Suprapubic skin (tissue), 4 donors: ENCODE measurements at regions not wholly inside any gene's neighbourhood (a gene's known extent, or its start where the extent isn't known, plus 50 kb on each side); places are given as distances from the start of the nearest gene placed in this dataset.

Source experiments
- DNase-seq, 2 donors: peaks; one replicate each; pipeline ENCODE4 v3.0.0-alpha.2; 2019; ENCODE audit warnings: low spot score in 2 of 2
- H3K27ac ChIP-seq: fragments of 200-600 bp; sonication (generic); one replicate; pipeline ENCODE4 v1.5.1; 2019
- H3K27me3 ChIP-seq: fragments of 200-600 bp; sonication (generic); one replicate; pipeline ENCODE4 v1.5.1; 2019
- H3K36me3 ChIP-seq: fragments of 200-600 bp; sonication (generic); one replicate; pipeline ENCODE4 v1.5.1; 2019
- H3K4me1 ChIP-seq: fragments of 200-600 bp; sonication (generic); one replicate; pipeline ENCODE4 v1.5.1; 2019
- H3K4me3 ChIP-seq: fragments of 200-600 bp; sonication (generic); one replicate; pipeline ENCODE4 v1.5.1; 2019; ENCODE audit warnings: mild to moderate bottlenecking
- H3K9me3 ChIP-seq: fragments of 200-600 bp; sonication (generic); one replicate; pipeline ENCODE4 v1.5.1; 2019
- CTCF ChIP-seq, 2 donors: fragments of 200-600 bp in 1 of 2; fragments of 450-650 bp in 1 of 2; sonication (generic) in 1 of 2; IDR thresholded peaks; one replicate each; pipeline ENCODE4 v1.5.1; 2016 to 2019; ENCODE audit warnings: antibody characterized with exemption in 2 of 2, mild to moderate bottlenecking in 1 of 2, moderate library complexity in 1 of 2
- EP300 ChIP-seq: sonication (generic); formaldehyde crosslinking; IDR thresholded peaks from one replicate; pipeline ENCODE4 v1.6.1; 2017; ENCODE audit warnings: antibody characterized with exemption
- POLR2A ChIP-seq, 2 donors: fragments of 450-650 bp; IDR thresholded peaks; one replicate each; pipeline ENCODE4 v1.6.1; 2017; ENCODE audit warnings: antibody characterized with exemption in 2 of 2, mild to moderate bottlenecking in 2 of 2, moderate library complexity in 2 of 2
- POLR2AphosphoS5 ChIP-seq, 3 donors: sonication (generic); formaldehyde crosslinking; IDR thresholded peaks; one replicate each; pipeline ENCODE4 v1.6.1; 2017; ENCODE audit warnings: antibody characterized with exemption in 3 of 3
- WGBS: methylation state at CpG from one replicate; pipeline ENCODE4 v1.1.5; 2018; 5-methylcytosine and 5-hydroxymethylcytosine counted together

- Histone ChIP-seq H3K36me3 (no peaks in the 10 kb centered on the region), H3K4me1 (peaks cover 9% of the 10 kb centered on the region), H3K27ac (no peak overlapping the region), H3K27me3 (no peaks in the 10 kb centered on the region), H3K4me3 (no peak overlapping the region), H3K9me3 (no peaks in the 10 kb centered on the region)
- no peak for TF ChIP-seq EP300
- no peak for TF ChIP-seq POLR2AphosphoS5 (IDR thresholded peaks at IDR 0.05)
- TF ChIP-seq CTCF (IDR thresholded peaks at IDR 0.05): no peak
- TF ChIP-seq POLR2A (IDR thresholded peaks at IDR 0.05): no peak
- DNase-seq: no peak
- WGBS: 87% methylated on average over 7 of the region's 7 CpGs
These were observed 199.2 kb upstream of the PRDM1 start for GRCh38 chr6:105886814-105887544.

GRCh38 chr6:105886066-105886813 is 199.9 kb upstream of the PRDM1 start:
- 59% methylated on average over 7 of the region's 7 CpGs for WGBS
- no peaks in the 10 kb centered on the region for H3K36me3 ChIP-seq
- no peak for DNase-seq
- peaks cover 9% of the 10 kb centered on the region for H3K4me1 ChIP-seq
- H3K9me3 ChIP-seq: no peaks in the 10 kb centered on the region
- no peak overlapping the region for H3K27ac ChIP-seq
- no peak for TF ChIP-seq CTCF (IDR thresholded peaks at IDR 0.05)
- no peak for TF ChIP-seq POLR2AphosphoS5 (IDR thresholded peaks at IDR 0.05)
- no peaks in the 10 kb centered on the region for H3K27me3 ChIP-seq
- no peak overlapping the region for H3K4me3 ChIP-seq

GRCh38 chr6:105884426-105884825 is 201.7 kb upstream of the PRDM1 start:
- Histone ChIP-seq H3K4me1 (peaks cover 9% of the 10 kb centered on the region), H3K9me3 (no peaks in the 10 kb centered on the region), H3K27ac (no peak overlapping the region), H3K4me3 (no peak overlapping the region), H3K27me3 (no peaks in the 10 kb centered on the region), H3K36me3 (no peaks in the 10 kb centered on the region)
- TF ChIP-seq POLR2AphosphoS5 (IDR thresholded peaks at IDR 0.05) (no peak), POLR2A (IDR thresholded peaks at IDR 0.05) (no peak), CTCF (IDR thresholded peaks at IDR 0.05) (no peak), EP300 (no peak)
- no peak for DNase-seq
- 81% methylated on average over 7 of the region's 7 CpGs for WGBS

- Histone ChIP-seq H3K4me3 (no peak overlapping the region), H3K9me3 (no peaks in the 10 kb centered on the region), H3K4me1 (peaks cover 9% of the 10 kb centered on the region), H3K27me3 (no peaks in the 10 kb centered on the region), H3K36me3 (no peaks in the 10 kb centered on the region), H3K27ac (no peak overlapping the region)
- DNase-seq: no peak
- 82% methylated on average over 4 of the region's 4 CpGs for WGBS
- TF ChIP-seq EP300 (no peak), POLR2A (IDR thresholded peaks at IDR 0.05) (no peak), POLR2AphosphoS5 (IDR thresholded peaks at IDR 0.05) (no peak), CTCF (IDR thresholded peaks at IDR 0.05) (no peak)
These were observed 202.1 kb upstream of the PRDM1 start for GRCh38 chr6:105884011-105884410.

- Histone ChIP-seq H3K4me3 (no peak overlapping the region), H3K9me3 (no peaks in the 10 kb centered on the region), H3K4me1 (peaks cover 9% of the 10 kb centered on the region), H3K27me3 (no peaks in the 10 kb centered on the region), H3K27ac (no peak overlapping the region), H3K36me3 (no peaks in the 10 kb centered on the region)
- no peak for DNase-seq
- no peak for TF ChIP-seq EP300
- TF ChIP-seq CTCF (IDR thresholded peaks at IDR 0.05): no peak
- no peak for TF ChIP-seq POLR2A (IDR thresholded peaks at IDR 0.05)
- no peak for TF ChIP-seq POLR2AphosphoS5 (IDR thresholded peaks at IDR 0.05)
- 87% methylated on average over 2 of the region's 2 CpGs for WGBS
These were observed 203.3 kb upstream of the PRDM1 start for GRCh38 chr6:105882828-105883227.
